Fibroblast of skin of scalp (primary cell): ENCODE measurements at regions not wholly inside any gene's neighbourhood (a gene's known extent, or its start where the extent isn't known, plus 50 kb on each side); places are given as distances from the start of the nearest gene placed in this dataset.

ENCODE experiments used
- DNase-seq: peaks from one replicate; pipeline ENCODE4 v3.0.0-alpha.2; 2013

DNA sequence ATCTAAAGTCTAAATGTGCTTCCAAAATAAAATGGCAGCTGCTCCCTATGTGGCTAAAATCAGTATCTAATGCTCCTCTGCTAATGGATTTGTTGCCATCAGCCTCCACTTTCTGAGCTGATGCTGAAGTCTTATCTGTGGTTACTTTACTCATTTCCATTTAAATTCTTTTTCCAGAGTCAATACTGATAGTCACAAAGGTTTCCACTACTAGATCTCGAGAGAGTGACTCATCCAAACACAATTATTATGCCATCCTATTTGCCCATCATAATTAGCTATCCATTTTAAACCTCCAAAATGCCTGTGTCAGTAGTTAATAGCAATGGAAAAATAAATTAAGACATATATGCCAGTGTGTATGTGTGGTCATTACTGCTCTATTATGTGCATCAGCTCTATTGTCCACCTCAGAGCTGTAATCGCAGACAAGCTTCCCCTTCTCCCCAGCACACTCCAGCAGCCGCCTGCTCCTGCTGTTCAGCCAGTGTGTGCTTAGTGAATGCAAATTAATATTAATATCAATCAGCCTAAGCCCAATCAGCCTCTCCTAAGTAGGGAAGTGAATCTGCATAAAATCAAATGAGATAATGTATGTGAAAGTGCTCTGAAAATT lies 199.8 kb upstream of the ZIC3 start:
- DNase-seq: no peak

GRCh38 chrX:137363559-137363958 lies 202.4 kb upstream of the ZIC3 start:
- no peak for DNase-seq

GRCh38 chrX:137362583-137362982 lies 203.3 kb upstream of the ZIC3 start:
- DNase-seq: no peak

DNA sequence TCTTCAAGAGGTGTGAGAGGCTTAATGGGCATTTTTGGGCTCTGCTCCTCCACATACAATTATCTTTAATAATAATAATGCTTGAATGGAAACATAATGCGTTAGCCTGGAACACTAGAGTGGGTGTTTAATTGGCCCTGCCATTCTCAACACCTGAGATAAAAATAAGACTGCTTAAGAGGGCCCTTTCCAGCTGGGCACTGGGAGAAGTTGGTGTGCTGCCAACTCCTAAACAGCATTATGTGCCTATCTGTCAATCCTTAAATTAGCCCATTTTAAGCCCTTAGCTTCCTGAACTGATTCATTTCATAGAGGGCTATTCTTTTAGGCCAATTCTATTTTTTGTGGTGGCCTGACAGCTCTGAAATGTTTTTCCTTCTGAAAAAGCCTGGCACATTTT lies 211.1 kb upstream of the ZIC3 start:
- DNase-seq: no peak

- DNase-seq: no peak
These were observed 212.5 kb upstream of the ZIC3 start for GRCh38 chrX:137353404-137353803.

DNA sequence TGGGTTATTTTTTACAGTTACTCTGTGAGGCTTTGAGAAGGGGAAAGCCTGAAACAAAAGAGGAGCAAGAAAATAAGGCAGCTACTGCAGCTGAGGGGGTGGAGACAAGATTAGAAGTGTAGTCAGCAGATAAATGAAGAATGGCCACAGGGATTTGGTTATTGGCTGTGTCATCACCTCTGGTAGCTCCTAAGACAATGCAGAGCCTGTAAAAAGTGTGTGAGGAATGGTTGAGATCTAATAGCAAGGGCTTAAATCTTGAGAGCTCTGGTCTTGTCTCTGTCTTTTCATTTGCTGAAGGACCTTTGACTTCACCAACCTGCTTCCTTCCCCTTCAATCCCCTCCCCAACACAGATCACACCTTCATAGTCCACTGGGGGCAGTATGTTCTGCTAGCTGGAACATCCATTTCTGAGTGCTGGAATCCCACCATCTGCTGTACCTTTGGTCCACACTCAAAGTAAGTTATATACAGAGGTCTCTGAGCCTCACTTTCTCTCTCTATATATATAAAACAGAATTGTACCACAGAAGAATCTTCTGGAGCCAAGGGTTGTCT lies 213.7 kb upstream of the ZIC3 start:
- DNase-seq: no peak

DNA sequence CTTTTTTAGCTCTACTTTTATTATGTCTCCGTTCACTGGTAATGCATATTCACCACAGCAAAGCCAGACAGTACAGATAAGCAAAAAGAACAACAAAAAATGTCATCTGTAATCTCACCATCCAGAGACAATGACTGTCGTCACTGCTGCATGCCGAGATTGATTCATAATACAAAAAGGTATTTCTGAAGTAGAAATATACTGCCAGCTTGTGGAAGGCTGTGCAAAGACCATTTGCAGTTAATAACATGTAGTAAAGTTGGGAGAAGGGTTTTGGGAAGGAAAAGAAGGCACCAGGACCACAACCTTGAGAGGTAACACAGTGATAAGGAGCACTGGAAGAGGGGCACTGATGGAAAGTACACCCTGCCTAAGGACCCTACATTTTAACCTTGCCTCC lies 223.0 kb upstream of the ZIC3 start:
- no peak for DNase-seq

GRCh38 chrX:137313627-137314026 lies 252.3 kb upstream of the ZIC3 start:
- no peak for DNase-seq

- DNase-seq: no peak
These were observed 260.5 kb upstream of the ZIC3 start for GRCh38 chrX:137305404-137305803.

GRCh38 chrX:137297167-137297566 lies 263.4 kb upstream of the GPR101 start:
- no peak for DNase-seq

GRCh38 chrX:137290011-137290410 lies 256.2 kb upstream of the GPR101 start:
- no peak for DNase-seq

GRCh38 chrX:137287191-137287590 lies 253.4 kb upstream of the GPR101 start:
- no peak for DNase-seq

GRCh38 chrX:137286423-137286822 lies 252.6 kb upstream of the GPR101 start:
- DNase-seq: no peak

GRCh38 chrX:137278825-137279224 lies 245.0 kb upstream of the GPR101 start:
- DNase-seq: no peak

DNA sequence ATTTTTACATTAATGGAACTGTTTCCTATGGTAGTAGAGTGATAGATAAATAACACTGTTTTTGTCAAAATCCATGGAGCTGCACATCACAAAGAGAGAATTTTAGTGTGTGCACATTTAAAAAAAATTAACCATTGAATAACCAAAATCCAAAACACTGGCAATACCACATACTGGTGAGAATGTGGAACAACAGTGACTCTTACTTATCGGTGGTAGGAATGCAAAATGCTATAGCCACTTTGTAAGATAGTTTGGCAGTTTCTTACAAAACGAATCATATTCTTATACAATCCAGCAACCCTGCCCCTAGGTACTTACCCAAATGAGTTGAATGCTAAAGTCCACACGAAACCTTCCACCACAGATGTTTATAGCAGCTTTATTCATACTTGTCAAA lies 229.6 kb upstream of the GPR101 start:
- no peak for DNase-seq

- no peak for DNase-seq
These were observed 211.4 kb upstream of the GPR101 start for GRCh38 chrX:137245183-137245582.

GRCh38 chrX:137236837-137237236 lies 203.0 kb upstream of the GPR101 start:
- peak; percentile 0 for DNase-seq

- no peak for DNase-seq
These were observed 201.0 kb upstream of the GPR101 start for GRCh38 chrX:137234651-137235402.

DNA sequence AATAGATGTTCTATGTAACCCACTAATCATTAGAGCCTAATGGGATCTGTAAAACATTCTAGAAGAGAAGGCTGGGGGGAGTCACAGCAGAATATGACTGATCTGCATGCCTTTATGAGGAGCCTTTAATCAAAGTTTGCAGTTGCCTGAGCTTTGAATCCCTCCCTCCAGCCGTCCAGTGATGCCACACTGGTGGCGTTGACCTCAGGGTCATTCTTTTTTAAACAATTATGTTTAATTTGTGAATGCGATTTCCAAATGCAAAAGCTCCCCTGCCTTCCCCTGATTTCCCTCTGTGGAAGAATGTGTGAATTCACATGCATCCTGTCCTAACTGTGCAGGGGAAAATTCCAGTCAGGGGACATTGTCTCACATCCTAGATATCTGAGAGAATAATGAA lies 199.7 kb upstream of the GPR101 start:
- no peak for DNase-seq

GRCh38 chrX:137227151-137227550 lies 193.4 kb upstream of the GPR101 start:
- DNase-seq: no peak

DNA sequence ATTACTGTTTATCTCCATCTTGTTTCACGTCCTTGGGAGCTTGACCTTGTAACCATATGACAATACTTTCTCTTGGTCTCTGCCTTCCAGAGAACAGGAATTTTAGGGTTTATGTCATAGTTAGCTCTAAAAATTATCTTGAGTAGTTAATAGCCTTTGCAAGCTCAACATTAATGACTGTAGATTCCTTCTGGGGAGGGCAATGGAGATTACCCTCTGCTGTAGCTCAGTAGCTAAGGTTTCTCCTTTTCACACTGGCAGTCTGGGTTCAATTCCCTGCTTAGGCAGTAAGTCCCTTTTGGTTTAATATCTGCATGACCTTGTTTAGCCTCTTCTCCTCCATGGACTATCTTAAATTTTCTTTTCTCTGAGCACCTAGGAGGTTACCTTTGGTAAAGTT lies 181.7 kb upstream of the GPR101 start:
- no peak for DNase-seq

GRCh38 chrX:137212078-137212632 lies 178.4 kb upstream of the GPR101 start:
- DNase-seq: no peak

GRCh38 chrX:137198040-137198439 lies 164.2 kb upstream of the GPR101 start:
- DNase-seq: no peak

GRCh38 chrX:137195991-137196390 lies 162.2 kb upstream of the GPR101 start:
- DNase-seq: peak; percentile 34
